GM21381 (cell line): ENCODE measurements at regions not wholly inside any gene's neighbourhood (a gene's known extent, or its start where the extent isn't known, plus 50 kb on each side); places are given as distances from the start of the nearest gene placed in this dataset.
"Not testable (repeated sequence)": the region's sequence is repeated elsewhere in the genome, so short reads cannot be mapped to it uniquely, and the experiment has no call there.

Experiments used
- ATAC-seq: cut with Tn5 transposase; IDR thresholded peaks from one replicate; pipeline ENCODE4 v1.9.1; 2021; ENCODE audit warnings: mild to moderate bottlenecking, moderate library complexity; ENCODE audit not compliant: unreplicated experiment

DNA sequence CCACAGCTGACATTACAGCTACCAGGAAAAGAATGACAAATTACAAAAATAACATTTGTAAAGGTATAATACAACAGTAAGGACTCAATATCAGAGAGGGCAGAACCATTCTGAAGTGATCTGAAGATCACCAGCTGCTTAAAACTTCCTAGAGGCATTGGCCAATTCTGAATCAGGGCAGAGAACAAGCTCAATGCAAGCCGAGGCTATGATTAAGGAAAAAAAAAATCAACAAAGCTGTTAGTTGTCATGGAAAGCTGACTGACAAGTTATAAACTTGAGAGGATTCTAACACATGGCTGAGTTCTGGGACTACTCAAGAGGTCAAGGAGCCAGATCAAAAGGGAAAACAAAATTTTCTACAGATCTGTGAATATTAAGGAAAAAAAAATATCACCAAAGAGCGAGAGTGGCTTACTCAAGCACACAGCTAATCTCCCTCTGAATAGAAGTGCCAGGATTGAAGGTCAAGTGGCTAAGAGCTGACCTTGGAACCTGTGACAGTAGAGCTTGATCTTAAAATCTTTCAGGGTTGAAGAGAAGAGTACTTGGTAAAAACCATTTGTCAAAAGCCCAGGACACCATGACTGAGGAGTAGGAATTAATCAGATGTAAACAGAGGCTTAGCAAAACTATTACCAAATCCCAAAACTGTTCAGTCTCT is 383.4 kb downstream of the USP25 start:
- ATAC-seq: no peak

DNA sequence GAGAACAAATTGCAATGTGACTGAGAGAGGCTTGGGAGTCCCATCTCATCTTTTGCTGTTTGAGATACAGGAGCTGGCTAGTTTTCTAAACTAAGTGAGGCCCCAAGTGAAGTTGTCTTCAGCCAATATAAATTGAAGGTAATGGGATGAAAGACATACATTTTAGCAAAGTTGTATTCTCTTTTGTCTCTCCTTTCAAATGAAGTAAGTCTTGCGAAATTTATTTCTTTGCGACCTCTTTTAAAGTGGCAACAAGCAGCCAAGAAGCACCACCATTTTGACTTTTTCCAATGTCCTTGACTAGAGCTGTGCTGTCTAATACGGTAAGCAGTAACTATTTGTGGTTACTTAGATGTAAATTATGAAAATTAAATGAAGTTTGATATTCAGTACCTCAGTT is 385.7 kb downstream of the USP25 start:
- no peak for ATAC-seq

DNA sequence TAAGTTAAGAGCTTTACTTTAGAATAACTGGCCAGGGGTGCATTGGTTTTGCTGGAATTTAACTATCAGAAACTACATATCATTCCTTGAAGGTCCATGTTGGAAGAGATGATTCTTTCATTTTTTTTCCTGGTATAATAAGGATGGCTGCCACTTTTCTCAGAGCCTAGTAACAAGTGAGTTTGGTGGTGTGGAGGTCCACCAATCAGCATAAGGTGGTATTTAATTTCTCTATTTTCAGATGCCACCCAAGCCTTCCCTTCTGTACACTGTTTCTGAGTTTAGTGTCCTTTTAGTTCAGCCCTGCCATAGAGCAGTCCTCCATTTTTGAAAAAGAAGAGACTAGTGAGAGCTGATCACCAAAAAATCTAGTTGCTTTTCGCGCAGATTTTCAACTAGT is 386.3 kb downstream of the USP25 start:
- ATAC-seq: no peak

DNA sequence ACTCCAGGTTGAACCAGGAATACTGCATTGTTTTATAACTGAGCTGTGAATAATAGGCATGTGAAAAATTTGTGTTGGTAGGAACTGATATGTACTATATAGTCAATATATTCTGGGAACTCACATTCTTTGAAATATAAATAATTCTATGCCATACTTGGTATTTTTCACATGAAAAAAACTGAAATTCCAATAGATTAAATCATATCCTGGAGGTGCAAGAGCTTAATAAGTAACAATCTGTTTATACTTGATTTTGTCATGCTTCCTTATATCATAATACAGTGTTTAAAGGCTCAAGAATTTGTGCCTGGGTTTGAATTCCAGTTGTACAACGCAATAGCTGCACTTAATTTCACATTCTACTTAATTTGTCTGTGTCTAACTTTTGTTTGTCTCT is 387.0 kb downstream of the USP25 start:
- no peak for ATAC-seq

DNA sequence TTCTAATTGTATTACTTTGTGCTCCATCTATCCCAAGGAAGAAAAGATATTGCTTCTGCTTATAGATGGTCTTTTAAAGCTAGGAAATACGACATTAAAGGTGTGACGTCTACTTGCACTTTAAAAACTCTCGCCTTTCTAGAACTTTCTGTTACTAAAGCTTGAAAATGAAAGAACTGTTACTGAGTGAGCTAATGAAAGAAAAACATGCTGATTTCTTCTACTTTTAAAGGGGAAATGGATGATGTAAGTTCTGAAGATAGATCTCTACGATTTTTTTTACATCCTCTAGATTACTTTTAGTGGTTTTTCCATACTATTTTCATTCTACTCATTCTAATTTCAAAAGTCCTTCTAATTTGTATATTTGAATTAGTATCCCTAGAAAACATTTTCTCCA is 387.5 kb downstream of the USP25 start:
- ATAC-seq: no peak

DNA sequence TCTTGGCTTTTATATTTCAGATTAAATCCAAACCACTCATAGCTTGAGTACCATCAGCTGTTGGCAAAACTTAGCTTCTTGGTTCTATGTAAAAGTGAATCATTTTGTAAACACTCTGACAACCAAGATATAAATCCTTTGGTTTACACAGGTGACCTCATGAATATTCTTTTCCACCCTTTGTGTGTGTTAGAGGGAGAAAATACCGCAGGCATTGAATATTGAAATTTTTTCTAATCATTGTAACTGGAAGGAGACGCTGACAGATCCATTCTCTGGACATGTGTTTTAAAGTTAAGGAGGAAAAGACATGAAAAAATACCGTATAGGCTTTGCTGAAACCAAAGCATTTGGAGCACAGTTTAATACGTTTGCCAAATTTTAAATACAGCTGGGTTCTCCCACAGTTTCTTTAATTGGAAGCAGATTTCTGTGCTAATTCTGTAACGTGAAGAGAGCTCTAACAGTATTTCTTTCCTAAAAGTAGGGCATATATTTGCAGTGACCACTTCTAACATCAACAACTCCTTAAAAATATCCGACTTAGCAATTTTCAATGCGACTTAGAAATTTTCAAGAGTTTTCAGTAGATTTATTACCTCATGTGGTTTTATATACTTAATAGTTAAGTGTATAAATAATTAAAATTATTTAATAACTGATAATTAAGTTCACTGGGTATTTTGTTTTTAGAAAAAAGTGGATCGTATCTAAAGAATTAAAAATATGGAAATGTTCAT is 388.2 kb downstream of the USP25 start:
- ATAC-seq: no peak

DNA sequence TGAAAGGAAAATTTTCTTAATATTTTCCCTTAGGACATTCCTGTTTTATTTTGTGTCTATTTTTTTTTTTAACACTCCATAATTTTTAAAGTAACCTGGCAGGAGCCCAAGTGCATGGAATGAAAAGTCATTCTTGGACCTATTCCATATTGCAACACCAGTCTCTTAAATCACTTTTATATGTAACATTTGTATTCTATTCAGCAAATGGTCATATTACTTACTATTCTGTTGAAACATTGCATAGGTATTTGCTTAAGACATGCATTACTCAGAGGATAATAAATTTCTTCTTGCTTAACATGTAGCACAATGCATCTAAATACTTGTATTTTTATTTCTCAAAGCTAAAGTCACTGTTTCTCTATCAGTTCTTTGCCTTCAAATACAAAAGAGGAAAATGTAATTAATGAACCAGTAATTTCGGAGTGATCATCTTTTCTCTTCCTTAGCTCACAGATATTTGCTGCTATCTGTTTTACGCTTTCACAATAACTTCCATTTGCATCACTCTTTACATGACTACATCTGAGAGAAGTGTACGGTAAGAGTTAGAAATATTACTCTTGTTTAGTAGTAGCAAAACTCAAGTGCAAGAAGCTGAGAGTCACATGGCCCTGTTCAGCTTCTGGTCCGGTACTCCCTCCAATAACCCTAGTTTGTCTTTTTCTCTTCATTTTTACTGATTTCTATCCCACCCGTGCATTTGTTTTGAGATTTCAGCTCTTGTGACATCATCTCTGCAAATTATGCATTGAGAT is 394.8 kb downstream of the USP25 start:
- ATAC-seq: no peak

DNA sequence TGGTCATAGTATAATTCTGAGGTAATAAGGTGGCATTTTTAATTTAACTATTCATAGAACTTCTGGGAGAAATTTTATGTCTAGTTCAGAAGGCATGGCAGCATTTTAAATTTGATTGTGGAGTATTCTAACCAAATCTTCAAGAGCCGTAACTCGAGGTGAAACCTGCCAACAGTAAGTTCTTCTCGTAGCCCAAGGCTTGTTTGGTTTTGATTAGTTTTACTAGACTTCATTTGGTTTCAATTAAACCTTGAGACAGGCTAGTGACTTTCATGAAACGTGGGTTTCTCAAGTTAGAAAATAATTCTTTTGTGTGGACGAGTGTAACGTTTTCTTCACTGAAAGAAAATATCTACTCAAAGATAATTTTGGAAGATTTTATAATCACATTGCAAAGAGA is 395.5 kb downstream of the USP25 start:
- ATAC-seq: no peak

DNA sequence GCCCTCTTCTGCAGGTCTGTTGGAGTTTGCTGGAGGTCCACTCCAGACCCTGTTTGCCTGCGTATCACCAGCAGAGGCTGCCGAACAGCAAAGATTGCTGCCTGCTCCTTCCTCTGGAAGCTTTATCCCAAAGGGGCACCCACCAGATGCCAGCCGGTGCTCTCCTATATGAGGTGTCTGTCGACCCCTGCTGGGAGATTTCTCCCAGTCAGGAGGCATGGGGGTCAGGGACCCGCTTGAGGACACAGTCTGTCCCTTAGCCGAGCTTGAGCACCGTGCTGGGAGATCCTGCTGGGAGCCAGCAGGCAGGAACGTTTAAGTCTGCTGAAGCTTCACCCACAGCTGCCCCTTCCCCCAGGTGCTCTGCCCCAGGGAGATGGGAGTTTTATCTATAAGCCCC is 402.7 kb downstream of the USP25 start:
- not testable (repeated sequence) for ATAC-seq

DNA sequence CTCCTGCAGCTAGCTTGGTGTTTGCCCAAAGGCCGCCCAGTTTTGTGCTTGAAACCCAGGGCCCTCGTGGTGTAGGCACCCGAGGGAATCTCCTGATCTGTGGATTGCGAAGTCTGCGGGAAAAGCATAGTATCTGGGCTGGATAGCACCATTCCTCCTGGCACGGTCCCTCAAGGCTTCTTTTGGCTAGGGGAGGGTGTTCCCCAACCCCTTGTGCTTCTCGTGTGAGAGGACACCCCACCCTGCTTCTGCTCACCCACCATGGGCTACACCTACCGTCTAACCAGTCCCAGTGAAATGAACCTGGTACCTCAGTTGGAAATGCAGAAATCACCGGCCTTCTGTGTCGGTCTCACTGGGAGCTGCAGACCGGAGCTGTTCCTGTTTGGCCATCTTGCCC is 403.5 kb downstream of the USP25 start:
- ATAC-seq: no peak

DNA sequence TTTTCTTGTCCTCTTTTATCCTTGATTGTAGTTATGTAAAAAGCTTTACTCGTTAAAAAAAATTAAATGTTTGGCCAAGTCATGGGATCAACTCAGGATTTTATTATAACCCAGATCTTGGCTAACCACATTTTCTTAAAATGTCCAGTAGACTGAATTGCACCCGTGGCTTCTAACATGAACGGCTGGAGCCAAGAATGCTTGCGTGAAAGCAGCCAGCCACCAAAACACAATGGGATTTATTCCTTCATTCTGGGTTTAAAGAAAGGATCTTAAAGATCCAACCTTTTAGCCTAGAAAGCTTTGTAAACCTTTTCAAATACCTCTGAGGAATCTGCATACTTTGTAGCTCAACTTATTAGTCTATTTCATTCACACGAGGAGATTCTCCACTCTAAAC is 404.4 kb downstream of the USP25 start:
- no peak for ATAC-seq

DNA sequence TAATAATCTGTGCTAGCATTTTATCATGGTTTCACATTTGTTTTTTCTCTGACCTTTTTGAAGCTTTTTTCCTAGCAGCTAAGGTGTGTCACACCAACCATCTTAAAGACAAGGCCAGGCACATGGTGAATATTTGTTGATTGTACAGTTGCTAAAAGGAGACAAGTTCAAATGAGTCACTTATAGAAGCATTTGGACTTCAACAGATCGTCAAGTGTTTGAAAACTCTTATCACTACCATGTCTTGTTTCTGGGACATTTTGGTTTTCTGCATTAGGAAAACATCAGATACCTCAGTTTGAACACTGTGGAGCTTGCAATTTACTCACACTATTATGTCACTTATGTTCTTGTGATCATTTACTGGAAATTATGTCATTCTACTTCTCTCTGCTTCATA is 407.3 kb downstream of the USP25 start:
- ATAC-seq: no peak

DNA sequence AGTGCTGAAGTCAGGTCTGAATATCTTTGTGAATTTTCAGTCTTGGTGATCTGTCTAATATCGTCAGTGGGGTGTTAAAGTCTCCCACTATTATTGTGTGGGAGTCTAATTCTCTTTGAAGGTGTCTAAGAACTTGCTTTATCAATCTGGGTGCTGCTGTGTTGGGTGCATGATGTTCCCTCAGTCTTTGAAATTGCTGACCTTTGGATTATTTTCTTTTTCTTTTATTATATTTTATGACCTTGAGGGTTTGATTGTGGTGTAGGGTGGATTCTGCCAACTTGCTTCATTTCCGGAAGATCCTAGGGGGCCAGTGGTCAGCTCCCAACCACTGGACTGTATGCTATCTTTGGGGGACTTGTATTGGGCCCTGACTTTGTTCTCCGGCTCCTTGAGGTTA is 415.3 kb downstream of the USP25 start:
- ATAC-seq: no peak

DNA sequence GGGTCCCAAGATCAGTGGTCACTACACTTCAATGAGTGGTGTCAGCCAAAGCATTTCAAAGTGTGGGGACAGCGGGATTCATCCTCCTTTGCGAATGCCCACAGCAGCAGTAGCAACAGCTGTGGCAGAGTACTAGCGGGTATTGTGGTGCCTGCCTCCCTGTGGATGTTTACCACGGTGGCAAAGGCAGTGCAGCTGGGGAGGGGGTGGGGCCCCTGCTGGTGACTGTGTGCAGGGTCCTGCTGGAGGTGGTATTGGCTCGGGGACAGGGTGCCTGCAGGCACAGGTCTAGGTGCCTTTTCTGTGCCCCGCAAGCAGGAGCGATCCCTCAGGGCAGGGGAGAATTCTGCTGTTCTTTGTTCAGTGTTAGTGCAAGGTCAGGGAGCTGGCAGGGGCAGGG is 415.7 kb downstream of the USP25 start:
- ATAC-seq: no peak

DNA sequence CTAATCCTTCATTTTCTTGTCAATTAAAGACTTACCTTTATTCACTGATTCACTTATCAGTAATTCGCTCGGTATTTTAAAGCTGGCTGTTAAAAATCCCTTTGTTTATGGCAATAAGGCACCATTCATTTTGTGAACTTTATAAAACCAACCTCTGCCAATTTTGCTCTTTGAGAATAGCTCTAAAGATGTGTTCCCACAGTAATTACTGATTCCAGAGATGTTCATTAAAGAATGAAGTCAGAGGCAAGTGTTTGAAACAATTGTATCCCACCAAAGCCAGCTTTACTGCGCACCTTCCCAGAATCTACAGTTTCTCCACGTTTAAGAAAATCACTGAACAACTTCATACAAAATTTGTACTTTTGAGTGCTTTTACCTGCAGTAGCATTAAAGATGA is 424.5 kb downstream of the USP25 start:
- ATAC-seq: no peak

DNA sequence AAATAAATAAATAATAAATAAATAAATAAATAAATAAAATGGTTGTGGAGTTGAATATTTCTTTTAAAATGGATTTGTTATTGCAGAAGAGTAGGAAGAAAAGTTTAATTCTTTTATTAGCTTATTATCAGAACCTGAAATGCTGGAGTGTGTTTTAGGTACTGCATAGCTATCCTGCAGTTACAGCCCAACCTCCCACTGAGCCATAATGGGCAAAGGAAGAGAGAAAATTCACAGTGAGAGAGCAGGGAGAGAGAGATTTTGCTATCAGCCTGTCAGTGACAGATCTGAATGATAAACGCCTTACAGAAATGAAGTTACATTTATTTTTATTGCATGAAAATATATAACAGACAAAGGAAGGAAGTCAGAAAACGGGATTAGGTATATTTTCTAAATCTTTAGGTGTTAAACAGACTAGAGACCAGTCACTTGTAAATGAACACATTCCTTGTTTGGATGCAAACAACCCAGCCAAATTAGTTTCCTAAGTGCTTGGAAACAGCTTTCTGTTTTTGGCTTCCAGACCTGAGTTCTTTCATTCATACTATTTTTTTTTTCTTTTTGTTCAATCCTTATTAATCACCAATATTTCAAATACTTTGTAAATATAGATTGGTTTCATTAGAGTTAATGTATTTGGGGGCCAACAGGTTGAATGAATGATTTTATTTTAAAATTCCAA is 425.3 kb downstream of the USP25 start:
- ATAC-seq: no peak

DNA sequence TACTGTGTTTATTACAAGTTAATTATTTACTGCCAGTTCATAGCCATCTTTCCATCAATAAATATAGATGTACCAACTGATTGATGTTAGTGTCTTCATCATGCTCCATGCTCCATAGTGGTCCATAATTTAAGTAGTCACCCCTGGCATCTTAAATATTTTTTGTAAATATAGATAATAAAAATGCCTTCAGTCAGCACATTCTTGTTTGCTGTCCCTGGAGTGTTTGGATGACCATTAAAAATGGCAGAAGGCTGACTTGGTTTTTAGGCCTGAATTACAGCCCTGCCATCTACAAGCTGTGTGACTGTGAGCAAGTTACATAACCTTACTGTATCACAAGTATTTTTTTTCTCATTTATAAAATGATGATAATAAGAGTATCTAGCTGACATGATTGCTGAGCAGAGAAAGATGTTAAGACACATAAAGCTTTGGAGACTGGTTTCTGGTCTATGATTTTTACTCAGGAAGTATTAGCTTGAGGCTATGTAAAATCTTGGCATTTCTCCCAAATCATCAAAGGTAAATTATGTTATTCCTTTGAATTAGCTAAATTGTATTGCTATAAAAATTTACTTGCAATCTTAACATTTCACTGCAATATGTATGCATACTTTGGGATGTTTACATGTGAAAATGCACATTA is 427.2 kb downstream of the USP25 start:
- no peak for ATAC-seq

DNA sequence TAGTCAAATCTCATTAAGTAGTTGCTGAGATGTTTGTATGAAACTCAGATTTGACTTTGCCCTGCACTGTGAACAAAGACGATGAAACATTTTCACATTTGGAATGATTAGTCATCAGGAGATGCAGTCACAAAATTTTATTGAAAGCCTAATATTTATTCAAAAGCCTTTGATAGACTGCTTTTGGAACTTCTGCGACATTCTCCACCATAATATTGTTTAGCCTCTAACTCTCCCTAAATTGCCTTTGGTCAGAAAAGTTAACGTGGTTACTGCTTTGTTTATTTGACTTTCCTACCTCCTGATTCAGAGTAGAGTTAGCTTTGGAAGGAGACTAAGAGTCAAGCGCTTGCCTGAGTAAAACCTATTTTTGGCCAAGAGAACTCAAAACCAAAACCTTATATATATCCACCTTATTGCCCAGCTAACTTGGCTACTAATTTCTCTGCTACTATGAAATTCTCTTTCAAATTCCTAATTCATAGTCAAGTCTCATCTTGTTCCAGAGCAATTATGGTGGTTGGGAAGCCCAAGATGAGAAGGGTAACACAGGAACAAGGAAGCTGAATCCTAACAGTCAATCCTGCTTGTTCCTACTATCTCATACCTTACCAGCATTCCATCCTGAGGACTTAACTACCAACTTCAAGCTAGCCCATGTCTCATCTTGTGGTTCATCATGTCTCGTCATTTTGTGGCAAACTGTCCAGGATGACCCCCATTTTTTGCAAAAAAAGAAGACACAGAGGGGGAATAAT is 429.6 kb downstream of the USP25 start:
- ATAC-seq: no peak

DNA sequence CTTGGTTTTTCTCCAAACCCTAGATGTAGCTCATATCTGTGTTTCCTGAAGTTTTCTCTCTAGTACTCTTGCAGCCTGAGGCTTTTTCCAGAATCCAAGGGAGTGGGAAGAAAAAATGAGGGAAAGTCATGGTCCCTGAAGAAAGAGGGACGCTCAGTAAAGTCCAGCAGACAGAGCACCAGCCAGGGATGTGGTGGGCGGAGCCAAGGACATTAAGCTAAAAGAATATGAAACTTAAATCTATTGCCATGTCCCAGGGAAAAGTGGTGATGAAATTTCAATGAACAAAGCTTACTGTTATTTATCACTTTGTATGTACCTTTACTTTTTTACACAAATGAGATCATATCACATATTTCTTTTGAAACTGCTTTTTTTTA is 430.2 kb downstream of the USP25 start:
- ATAC-seq: no peak

DNA sequence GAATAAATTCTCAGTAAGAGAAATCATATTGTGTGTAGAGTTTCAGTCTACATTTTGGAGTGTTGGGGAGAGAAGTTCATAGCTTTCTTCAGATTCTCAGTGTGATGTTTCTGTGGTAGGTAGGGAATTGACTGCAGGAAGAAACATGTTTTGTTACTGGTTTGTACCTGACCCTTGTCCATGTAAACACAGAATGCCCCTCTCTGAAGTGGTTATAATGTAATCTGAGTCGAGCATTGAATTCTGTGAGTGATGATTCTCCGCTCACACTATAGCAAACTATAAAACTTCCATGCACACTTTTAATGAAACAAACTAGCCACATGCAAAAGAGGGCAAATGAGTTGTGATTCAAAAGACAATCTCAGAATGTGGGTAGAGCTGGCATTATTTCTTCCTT is 433.2 kb downstream of the USP25 start:
- no peak for ATAC-seq
